ENCODE measurements at regions not wholly inside any gene's neighbourhood (a gene's known extent, or its start where the extent isn't known, plus 50 kb on each side); places are given as distances from the start of the nearest gene placed in this dataset.

- FAIRE-seq = no peak
Observed at GRCh38 chr6:98200084-98200483, 634.3 kb upstream of the POU3F2 start.

GRCh38 chr6:98203170-98203806, 631.1 kb upstream of the POU3F2 start:
- FAIRE-seq = no peak

GRCh38 chr6:98212468-98212867, 621.9 kb upstream of the POU3F2 start:
- no peak for FAIRE-seq

GRCh38 chr6:98215531-98215930, 618.8 kb upstream of the POU3F2 start:
- FAIRE-seq = no peak

GRCh38 chr6:98230250-98230649, 604.1 kb upstream of the POU3F2 start:
- no peak for FAIRE-seq

- FAIRE-seq = no peak
Observed at GRCh38 chr6:98239057-98239456, 595.3 kb upstream of the POU3F2 start.

- FAIRE-seq = no peak
Observed at GRCh38 chr6:98241630-98242029, 592.7 kb upstream of the POU3F2 start.

- no peak for FAIRE-seq
Observed at GRCh38 chr6:98254624-98255023, 579.8 kb upstream of the POU3F2 start.

GRCh38 chr6:98260382-98260781, 574.0 kb upstream of the POU3F2 start:
- no peak for FAIRE-seq

- no peak for FAIRE-seq
Observed at GRCh38 chr6:98272060-98272459, 562.3 kb upstream of the POU3F2 start.

GRCh38 chr6:98274691-98275090, 559.7 kb upstream of the POU3F2 start:
- FAIRE-seq = no peak

GRCh38 chr6:98280492-98280891, 553.9 kb upstream of the POU3F2 start:
- FAIRE-seq = no peak

- no peak for FAIRE-seq
Observed at GRCh38 chr6:98286620-98287019, 547.8 kb upstream of the POU3F2 start.

- no peak for FAIRE-seq
Observed at GRCh38 chr6:98287876-98288275, 546.5 kb upstream of the POU3F2 start.

GRCh38 chr6:98292810-98293209, 541.6 kb upstream of the POU3F2 start:
- no peak for FAIRE-seq

GRCh38 chr6:98295515-98296175, 538.7 kb upstream of the POU3F2 start:
- no peak for FAIRE-seq

- FAIRE-seq = no peak
Observed at GRCh38 chr6:98308564-98308963, 525.8 kb upstream of the POU3F2 start.

- FAIRE-seq = no peak
Observed at GRCh38 chr6:98310443-98310842, 523.9 kb upstream of the POU3F2 start.

- FAIRE-seq = no peak
Observed at GRCh38 chr6:98323605-98324004, 510.8 kb upstream of the POU3F2 start.

- FAIRE-seq = no peak
Observed at GRCh38 chr6:98324446-98324845, 509.9 kb upstream of the POU3F2 start.

- FAIRE-seq = no peak
Observed at GRCh38 chr6:98325366-98325765, 509.0 kb upstream of the POU3F2 start.

- no peak for FAIRE-seq
Observed at GRCh38 chr6:98333273-98333672, 501.1 kb upstream of the POU3F2 start.

GRCh38 chr6:98335594-98335993, 498.8 kb upstream of the POU3F2 start:
- FAIRE-seq = no peak

- no peak for FAIRE-seq
Observed at GRCh38 chr6:98339506-98339905, 494.9 kb upstream of the POU3F2 start.

- FAIRE-seq = no peak
Observed at GRCh38 chr6:98343004-98343403, 491.4 kb upstream of the POU3F2 start.
